ENCODE measurements at regions not wholly inside any gene's neighbourhood (a gene's known extent, or its start where the extent isn't known, plus 50 kb on each side); places are given as distances from the start of the nearest gene placed in this dataset.

- Histone ChIP-seq H3K4me3 (ENCODE audit: low read length) (no peak overlapping the region), H3K9me3 (ENCODE audit: control insufficient read depth, low read depth, low read length) (no peaks in the 10 kb centered on the region), H3K4me1 (ENCODE audit: control insufficient read depth, insufficient read depth, low read length) (peaks cover 3% of the 10 kb centered on the region), H3K27me3 (ENCODE audit: control insufficient read depth, insufficient read depth, low read length) (no peaks in the 10 kb centered on the region), H3K27ac (ENCODE audit: low read length) (no peak overlapping the region), H3K36me3 (ENCODE audit: control insufficient read depth, insufficient read depth, low read length) (no peaks in the 10 kb centered on the region)
- WGBS (ENCODE audit: insufficient coverage, low lambda C conversion rate): 100% methylated on average over 3 of the region's 19 CpGs
- DNase-seq: no peak
Measured at GRCh38 chr20:50276119-50277063, 85.8 kb downstream of the CEBPB start.

GRCh38 chr20:50277064-50277415, 86.4 kb downstream of the CEBPB start:
- H3K4me3 ChIP-seq (ENCODE audit: low read length): no peak overlapping the region
- 80% methylated on average over 1 of the region's 5 CpGs for WGBS (ENCODE audit: insufficient coverage, low lambda C conversion rate)

GRCh38 chr20:50277460-50278376, 87.1 kb downstream of the CEBPB start:
- no peaks in the 10 kb centered on the region for H3K36me3 ChIP-seq (ENCODE audit: control insufficient read depth, insufficient read depth, low read length)
- no peak overlapping the region for H3K27ac ChIP-seq (ENCODE audit: low read length)
- no peak overlapping the region for H3K4me3 ChIP-seq (ENCODE audit: low read length)
- H3K9me3 ChIP-seq (ENCODE audit: control insufficient read depth, low read depth, low read length): no peaks in the 10 kb centered on the region
- no peaks in the 10 kb centered on the region for H3K27me3 ChIP-seq (ENCODE audit: control insufficient read depth, insufficient read depth, low read length)
- peaks cover 3% of the 10 kb centered on the region for H3K4me1 ChIP-seq (ENCODE audit: control insufficient read depth, insufficient read depth, low read length)
- DNase-seq: no peak
- WGBS (ENCODE audit: insufficient coverage, low lambda C conversion rate): no CpG with 5 or more reads among the region's 16 CpGs

More at GRCh38 chr20:50277064-50277415, 86.4 kb downstream of the CEBPB start:
- Histone ChIP-seq H3K27me3 (ENCODE audit: control insufficient read depth, insufficient read depth, low read length) (no peaks in the 10 kb centered on the region), H3K9me3 (ENCODE audit: control insufficient read depth, low read depth, low read length) (no peaks in the 10 kb centered on the region), H3K36me3 (ENCODE audit: control insufficient read depth, insufficient read depth, low read length) (no peaks in the 10 kb centered on the region), H3K4me1 (ENCODE audit: control insufficient read depth, insufficient read depth, low read length) (peaks cover 3% of the 10 kb centered on the region), H3K27ac (ENCODE audit: low read length) (no peak overlapping the region)
- DNase-seq: peak in 1 of 2 donors; percentile 38

GRCh38 chr20:50278377-50278683, 87.7 kb downstream of the CEBPB start:
- WGBS (ENCODE audit: insufficient coverage, low lambda C conversion rate): 100% methylated on average over 1 of the region's 5 CpGs
- H3K9me3 ChIP-seq (ENCODE audit: control insufficient read depth, low read depth, low read length): no peaks in the 10 kb centered on the region
- no peak overlapping the region for H3K27ac ChIP-seq (ENCODE audit: low read length)
- H3K4me3 ChIP-seq (ENCODE audit: low read length): no peak overlapping the region
- H3K27me3 ChIP-seq (ENCODE audit: control insufficient read depth, insufficient read depth, low read length): no peaks in the 10 kb centered on the region
- no peaks in the 10 kb centered on the region for H3K36me3 ChIP-seq (ENCODE audit: control insufficient read depth, insufficient read depth, low read length)
- peaks cover 3% of the 10 kb centered on the region for H3K4me1 ChIP-seq (ENCODE audit: control insufficient read depth, insufficient read depth, low read length)
- DNase-seq: no peak

GRCh38 chr20:50278684-50279531, 88.3 kb downstream of the CEBPB start:
- H3K36me3 ChIP-seq (ENCODE audit: control insufficient read depth, insufficient read depth, low read length): no peaks in the 10 kb centered on the region
- H3K27ac ChIP-seq (ENCODE audit: low read length): no peak overlapping the region
- DNase-seq: peak in 1 of 2 donors; percentile 73
- H3K4me3 ChIP-seq (ENCODE audit: low read length): no peak overlapping the region
- WGBS (ENCODE audit: insufficient coverage, low lambda C conversion rate): no CpG with 5 or more reads among the region's 17 CpGs
- H3K4me1 ChIP-seq (ENCODE audit: control insufficient read depth, insufficient read depth, low read length): peaks cover 3% of the 10 kb centered on the region
- H3K27me3 ChIP-seq (ENCODE audit: control insufficient read depth, insufficient read depth, low read length): no peaks in the 10 kb centered on the region
- no peaks in the 10 kb centered on the region for H3K9me3 ChIP-seq (ENCODE audit: control insufficient read depth, low read depth, low read length)

GRCh38 chr20:50279988-50280850, 89.6 kb downstream of the CEBPB start:
- H3K4me3 ChIP-seq (ENCODE audit: low read length): no peak overlapping the region
- WGBS (ENCODE audit: insufficient coverage, low lambda C conversion rate): 83% methylated on average over 1 of the region's 8 CpGs
- H3K36me3 ChIP-seq (ENCODE audit: control insufficient read depth, insufficient read depth, low read length): no peaks in the 10 kb centered on the region
- no peaks in the 10 kb centered on the region for H3K9me3 ChIP-seq (ENCODE audit: control insufficient read depth, low read depth, low read length)
- peaks cover 3% of the 10 kb centered on the region for H3K4me1 ChIP-seq (ENCODE audit: control insufficient read depth, insufficient read depth, low read length)
- DNase-seq: no peak
- H3K27me3 ChIP-seq (ENCODE audit: control insufficient read depth, insufficient read depth, low read length): no peaks in the 10 kb centered on the region
- no peak overlapping the region for H3K27ac ChIP-seq (ENCODE audit: low read length)

- peaks cover 3% of the 10 kb centered on the region for H3K4me1 ChIP-seq (ENCODE audit: control insufficient read depth, insufficient read depth, low read length)
- DNase-seq: no peak
Measured at GRCh38 chr20:50280851-50281655, 90.4 kb downstream of the CEBPB start.

GRCh38 chr20:50281831-50282591, 91.4 kb downstream of the CEBPB start:
- no peak for DNase-seq
- no CpG with 5 or more reads among the region's 22 CpGs for WGBS (ENCODE audit: insufficient coverage, low lambda C conversion rate)
- H3K36me3 ChIP-seq (ENCODE audit: control insufficient read depth, insufficient read depth, low read length): no peaks in the 10 kb centered on the region
- H3K9me3 ChIP-seq (ENCODE audit: control insufficient read depth, low read depth, low read length): no peaks in the 10 kb centered on the region
- no peaks in the 10 kb centered on the region for H3K27me3 ChIP-seq (ENCODE audit: control insufficient read depth, insufficient read depth, low read length)
- no peak overlapping the region for H3K27ac ChIP-seq (ENCODE audit: low read length)
- H3K4me3 ChIP-seq (ENCODE audit: low read length): no peak overlapping the region
- H3K4me1 ChIP-seq (ENCODE audit: control insufficient read depth, insufficient read depth, low read length): peaks cover 3% of the 10 kb centered on the region

More at GRCh38 chr20:50280851-50281655, 90.4 kb downstream of the CEBPB start:
- H3K27ac ChIP-seq (ENCODE audit: low read length): no peak overlapping the region
- no peaks in the 10 kb centered on the region for H3K36me3 ChIP-seq (ENCODE audit: control insufficient read depth, insufficient read depth, low read length)
- WGBS (ENCODE audit: insufficient coverage, low lambda C conversion rate): no CpG with 5 or more reads among the region's 9 CpGs
- H3K4me3 ChIP-seq (ENCODE audit: low read length): no peak overlapping the region
- no peaks in the 10 kb centered on the region for H3K9me3 ChIP-seq (ENCODE audit: control insufficient read depth, low read depth, low read length)
- no peaks in the 10 kb centered on the region for H3K27me3 ChIP-seq (ENCODE audit: control insufficient read depth, insufficient read depth, low read length)

All from large intestine (tissue), 3 donors.